Calu3 (cell line): ENCODE measurements at regions not wholly inside any gene's neighbourhood (a gene's known extent, or its start where the extent isn't known, plus 50 kb on each side); places are given as distances from the start of the nearest gene placed in this dataset.
A peak's percentile ranks its signal among the peaks of the same experiment; 100 is the strongest.
"Not testable (repeated sequence)": the region's sequence is repeated elsewhere in the genome, so short reads cannot be mapped to it uniquely, and the experiment has no call there.

Experiments
- BruUV-seq: library from RNA; stranded (reverse); fragments of 400-500 nt; replicated peaks from 2 replicates; lab custom pipeline; 2021; lab: Mats Ljungman, UMichigan
- CTCF ChIA-PET: fragments of 300-600 bp; sonication (Branson Sonifier 250); formaldehyde crosslinking; loops from one replicate; lab custom pipeline; 2022; ENCODE audit warnings: antibody characterized with exemption; lab: Charles Lee
- DNase-seq: peaks from one replicate; pipeline ENCODE4 v3.0.0; 2022
- H3K27ac Mint-ChIP-seq: one replicate; pipeline ENCODE4 v1.8.0; 2022; ENCODE audit warnings: mixed read lengths; ENCODE audit not compliant: unreplicated experiment
- H3K27me3 Mint-ChIP-seq: one replicate; pipeline ENCODE4 v1.8.0; 2022; ENCODE audit warnings: mixed read lengths; ENCODE audit not compliant: unreplicated experiment
- H3K36me3 Mint-ChIP-seq: one replicate; pipeline ENCODE4 v1.8.0; 2022; ENCODE audit warnings: mild to moderate bottlenecking, moderate library complexity, mixed read lengths; ENCODE audit not compliant: insufficient read depth, unreplicated experiment
- H3K4me1 Mint-ChIP-seq: one replicate; pipeline ENCODE4 v1.8.0; 2022; ENCODE audit warnings: mild to moderate bottlenecking, low read depth, mixed read lengths; ENCODE audit not compliant: unreplicated experiment
- H3K4me3 Mint-ChIP-seq: one replicate; pipeline ENCODE4 v1.8.0; 2022; ENCODE audit warnings: mild to moderate bottlenecking, low read depth, moderate library complexity, mixed read lengths; ENCODE audit not compliant: unreplicated experiment
- H3K9me3 Mint-ChIP-seq: one replicate; pipeline ENCODE4 v1.8.0; 2022; ENCODE audit warnings: low read depth, mixed read lengths; ENCODE audit not compliant: unreplicated experiment
- CTCF ChIP-seq: fragments of 200-600 bp; IDR thresholded peaks from one replicate; pipeline ENCODE4 v1.8.0; 2022; ENCODE audit warnings: antibody characterized with exemption; ENCODE audit not compliant: unreplicated experiment
- intact Hi-C: fragments of 100-400 bp; cut with micrococcal nuclease; formaldehyde crosslinking; loops from one replicate; pipeline ENCODE4 v1.10.0; 2022; ENCODE audit not compliant: unreplicated experiment

- CTCF ChIA-PET = no interaction called here
- no TSS peak for BruUV-seq
- Mint-ChIP-seq H3K27me3 (no peaks in the 10 kb centered on the region), H3K4me1 (no peaks in the 10 kb centered on the region), H3K36me3 (no peaks in the 10 kb centered on the region), H3K4me3 (no peak overlapping the region), H3K9me3 (peaks cover 3% of the 10 kb centered on the region), H3K27ac (no peak overlapping the region)
- no peak for DNase-seq
- intact Hi-C loops = no loop called here
- no peak for TF ChIP-seq CTCF
These were observed 54.4 kb upstream of the BMP4 start for GRCh38 chr14:54010981-54011380.

DNA sequence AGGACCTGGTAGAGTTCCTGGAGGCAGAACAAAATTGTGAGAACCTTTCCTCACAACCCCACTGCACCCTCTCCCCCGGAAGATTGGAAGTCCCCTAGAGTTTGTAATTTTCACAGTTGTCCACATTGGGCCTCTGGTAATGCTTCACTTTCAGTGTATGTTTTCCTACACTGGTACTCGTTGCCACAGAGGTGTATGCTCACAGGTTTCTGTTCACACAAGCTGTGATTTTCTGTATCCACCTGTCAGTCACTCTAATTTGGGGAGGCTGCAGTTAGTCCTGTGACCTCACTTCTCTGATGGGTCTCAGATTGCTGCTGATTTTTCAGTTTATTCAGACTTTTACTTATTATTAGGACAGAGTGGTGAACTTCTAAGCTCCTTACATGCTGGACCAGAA lies 66.4 kb upstream of the BMP4 start:
- Mint-ChIP-seq H3K9me3 (no peaks in the 10 kb centered on the region), H3K27me3 (no peaks in the 10 kb centered on the region), H3K4me3 (no peak overlapping the region), H3K27ac (no peak overlapping the region), H3K4me1 (no peaks in the 10 kb centered on the region), H3K36me3 (no peaks in the 10 kb centered on the region)
- DNase-seq = no peak
- CTCF ChIA-PET = no interaction called here
- TF ChIP-seq CTCF = no peak
- intact Hi-C loops = loop anchor here (10.0 kb wide), 1 partner anchor 588 kb away; no protein-coding TSS in a partner anchor
- no TSS peak for BruUV-seq

DNA sequence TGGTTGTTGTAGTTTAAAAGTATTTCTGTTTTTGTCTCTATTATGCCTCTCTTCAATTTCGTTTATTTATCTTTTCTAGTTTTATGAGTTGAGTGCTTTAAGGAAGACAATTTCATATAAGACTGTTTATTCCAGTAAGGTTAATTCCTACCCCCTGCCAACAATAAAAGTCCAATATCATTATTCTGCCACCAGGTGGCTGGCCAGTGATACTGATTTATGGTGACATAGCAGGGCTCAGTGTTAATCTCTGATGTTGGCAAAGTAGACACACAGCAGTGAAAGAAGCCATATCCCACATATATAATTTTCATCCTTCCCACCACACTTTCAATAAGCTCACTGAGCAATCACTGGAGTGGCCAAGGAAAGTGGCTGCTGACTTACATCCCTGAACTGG lies 69.0 kb upstream of the BMP4 start:
- no TSS peak for BruUV-seq

GRCh38 chr14:54026671-54027070 lies 70.0 kb upstream of the BMP4 start:
- no peak for TF ChIP-seq CTCF
- H3K9me3 Mint-ChIP-seq = no peaks in the 10 kb centered on the region
- no peak overlapping the region for H3K27ac Mint-ChIP-seq
- no TSS peak for BruUV-seq
- CTCF ChIA-PET = interaction anchor here (1.1 kb wide), 1 partner anchor 22 kb away, joined by 3 read pairs; no protein-coding TSS in a partner anchor
- H3K27me3 Mint-ChIP-seq = no peaks in the 10 kb centered on the region
- intact Hi-C loops = loop anchor here (10.0 kb wide), 1 partner anchor 592 kb away; no protein-coding TSS in a partner anchor
- H3K36me3 Mint-ChIP-seq = no peaks in the 10 kb centered on the region
- no peak for DNase-seq
- no peaks in the 10 kb centered on the region for H3K4me1 Mint-ChIP-seq
- H3K4me3 Mint-ChIP-seq = no peak overlapping the region

More for the DNA sequence above, 69.0 kb upstream of the BMP4 start:
- Mint-ChIP-seq H3K4me3 (no peak overlapping the region), H3K27ac (no peak overlapping the region), H3K9me3 (no peaks in the 10 kb centered on the region), H3K4me1 (no peaks in the 10 kb centered on the region), H3K27me3 (no peaks in the 10 kb centered on the region), H3K36me3 (no peaks in the 10 kb centered on the region)
- peak; percentile 44 for DNase-seq
- peak; percentile 49 for TF ChIP-seq CTCF
- CTCF ChIA-PET = no interaction called here
- intact Hi-C loops = loop anchor here (1.0 to 10.0 kb wide), 4 partner anchors 150 to 591 kb away; no protein-coding TSS in a partner anchor

DNA sequence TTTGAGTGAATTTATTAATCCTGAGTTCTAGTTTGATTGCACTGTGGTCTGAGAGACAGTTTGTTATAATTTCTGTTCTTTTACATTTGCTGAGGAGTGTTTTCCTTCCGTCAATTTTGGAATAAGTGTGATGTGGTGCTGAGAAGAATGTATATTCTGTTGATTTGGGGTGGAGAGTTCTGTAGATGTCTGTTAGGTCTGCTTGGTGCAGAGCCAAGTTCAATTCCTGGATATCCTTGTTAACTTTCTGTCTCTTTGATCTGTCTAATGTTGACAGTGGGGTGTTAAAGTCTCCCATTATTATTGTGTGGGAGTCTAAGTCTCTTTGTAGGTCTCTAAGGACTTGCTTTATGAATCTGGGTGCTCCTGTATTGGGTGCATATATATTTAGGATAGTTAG lies 74.4 kb upstream of the BMP4 start:
- CTCF ChIA-PET, DNase-seq, H3K27me3 Mint-ChIP-seq, H3K4me3 Mint-ChIP-seq, H3K9me3 Mint-ChIP-seq, H3K27ac Mint-ChIP-seq, BruUV-seq, intact Hi-C loops, H3K4me1 Mint-ChIP-seq, H3K36me3 Mint-ChIP-seq: not testable (repeated sequence)

DNA sequence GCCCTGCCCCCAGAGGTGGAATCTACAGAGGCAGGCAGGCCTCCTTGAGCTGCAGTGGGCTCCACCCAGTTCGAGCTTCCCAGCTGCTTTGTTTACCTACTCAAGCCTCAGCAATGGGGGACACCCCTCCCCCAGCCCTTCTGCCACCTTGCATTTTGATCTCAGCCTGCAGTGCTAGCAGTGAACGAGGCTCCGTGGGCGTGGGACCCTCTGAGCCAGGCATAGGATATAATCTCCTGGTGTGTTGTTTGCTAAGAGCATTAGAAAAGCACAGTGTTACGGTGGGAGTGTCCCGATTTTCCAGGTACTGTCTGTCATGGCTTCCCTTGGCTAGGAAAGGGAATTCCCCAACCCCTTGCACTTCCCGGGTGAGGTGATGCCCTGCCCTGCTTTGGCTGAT lies 76.7 kb upstream of the BMP4 start:
- H3K9me3 Mint-ChIP-seq, DNase-seq, H3K4me3 Mint-ChIP-seq, BruUV-seq, H3K4me1 Mint-ChIP-seq, intact Hi-C loops, H3K27ac Mint-ChIP-seq, H3K27me3 Mint-ChIP-seq, CTCF ChIA-PET, H3K36me3 Mint-ChIP-seq: not testable (repeated sequence)
